ENCODE measurements at regions not wholly inside any gene's neighbourhood (a gene's known extent, or its start where the extent isn't known, plus 50 kb on each side); places are given as distances from the start of the nearest gene placed in this dataset.

- TF ChIP-seq EZH2 (IDR thresholded peaks at IDR 0.05; ENCODE audit: low read length, unreplicated experiment): no peak
- no peak for TF ChIP-seq CTCF (conservative IDR thresholded peaks at IDR 0.05; ENCODE audit: low read depth, low read length)
- TF ChIP-seq EZH2phosphoT487 (IDR thresholded peaks at IDR 0.05; ENCODE audit: borderline replicate concordance, low read length): no peak
Measured at GRCh38 chr17:73972901-73973300, 230.6 kb upstream of the RPL38 start.

All from PC-3 (cell line).